GM23338 (cell line): ENCODE measurements at regions not wholly inside any gene's neighbourhood (a gene's known extent, or its start where the extent isn't known, plus 50 kb on each side); places are given as distances from the start of the nearest gene placed in this dataset.

Experiments used
- CREB1 ChIP-seq: fragments of 250-450 bp; sonication (Bioruptor Pico); IDR thresholded peaks from 2 replicates; pipeline ENCODE4 v1.5.0; 2020; ENCODE audit warnings: low read depth, mild to moderate bottlenecking, moderate library complexity
- CTCF ChIP-seq, 2 experiments: fragments of 200-600 bp in 1 of 2; sonication (generic) in 1 of 2; conservative IDR thresholded peaks; 2 replicates each; pipeline versions ENCODE4 v1.5.1 to v1.6.1; 2016 to 2017; ENCODE audit warnings: antibody characterized with exemption in 2 of 2, low read depth in 2 of 2, mild to moderate bottlenecking in 2 of 2, moderate library complexity in 1 of 2
- ETS1 ChIP-seq: IDR thresholded peaks from 2 replicates; pipeline ENCODE4 v1.6.1; 2016; ENCODE audit warnings: antibody characterized with exemption
- EZH2 ChIP-seq: fragments of 200-600 bp; sonication (generic); IDR thresholded peaks from one replicate; pipeline ENCODE4 v1.8.0; 2017; ENCODE audit warnings: antibody characterized with exemption, mild to moderate bottlenecking, low read depth; ENCODE audit not compliant: unreplicated experiment
- EZH2phosphoT487 ChIP-seq: fragments of 200-600 bp; sonication (generic); IDR thresholded peaks from one replicate; pipeline ENCODE4 v1.8.1; 2018; ENCODE audit warnings: antibody characterized with exemption; ENCODE audit not compliant: unreplicated experiment
- POLR2AphosphoS5 ChIP-seq: IDR thresholded peaks from 2 replicates; pipeline ENCODE4 v1.6.1; 2016; ENCODE audit warnings: antibody characterized with exemption, low read depth
- REST ChIP-seq: IDR thresholded peaks from one replicate; pipeline ENCODE4 v1.6.1; 2018; ENCODE audit warnings: antibody characterized with exemption; ENCODE audit not compliant: unreplicated experiment

- no peak for TF ChIP-seq CTCF (conservative IDR thresholded peaks at IDR 0.05; ENCODE audit: low read depth in 2 of 2)
- TF ChIP-seq EZH2: no peak
- no peak for TF ChIP-seq POLR2AphosphoS5
- TF ChIP-seq EZH2phosphoT487: no peak
- TF ChIP-seq CREB1: no peak
- no peak for TF ChIP-seq REST
- TF ChIP-seq ETS1: no peak
Measured at GRCh38 chr14:58782011-58782410, 144.2 kb downstream of the DACT1 start.
